H1 (cell line): ENCODE measurements at regions not wholly inside any gene's neighbourhood (a gene's known extent, or its start where the extent isn't known, plus 50 kb on each side); places are given as distances from the start of the nearest gene placed in this dataset.

Experiments used
- CTCF ChIA-PET: fragments of 300-600 bp; sonication (Branson Sonifier 250); formaldehyde crosslinking; loops from one replicate; lab custom pipeline; 2021; ENCODE audit not compliant: partially characterized antibody; lab: Charles Lee
- POLR2A ChIA-PET: fragments of 300-600 bp; sonication (Branson Sonifier 250); formaldehyde crosslinking; loops from one replicate; lab custom pipeline; 2021; ENCODE audit warnings: inconsistent platforms; ENCODE audit not compliant: partially characterized antibody; lab: Charles Lee
- DNase-seq, 2 experiments: peaks; one replicate each; pipeline versions ENCODE4 v3.0.0 to v3.0.0-alpha.2; 2010 to 2022; ENCODE audit warnings: low spot score in 2 of 2, low read depth in 1 of 2, mixed read lengths in 1 of 2
- FAIRE-seq: peaks from 2 replicates; lab custom pipeline; 2011; peaks lifted over from hg19 to GRCh38; lab: Jason Lieb, UNC
- H2AFZ ChIP-seq: 2 replicates; pipeline ENCODE4 v1.8.1; 2012; ENCODE audit warnings: low read length, inconsistent platforms
- H2AK5ac ChIP-seq: 2 replicates; pipeline ENCODE4 v1.6.1; 2013; ENCODE audit warnings: low read depth, low read length
- H2BK120ac ChIP-seq: replicated peaks from 2 replicates; pipeline ENCODE3; 2013; ENCODE audit warnings: low read depth, low read length, inconsistent platforms
- H2BK12ac ChIP-seq: 2 replicates; pipeline ENCODE4 v1.6.1; 2013; ENCODE audit warnings: low read depth, low read length
- H2BK15ac ChIP-seq: 2 replicates; pipeline ENCODE4 v1.6.1; 2013; ENCODE audit warnings: low read length
- H2BK20ac ChIP-seq: 2 replicates; pipeline ENCODE4 v1.6.1; 2013; ENCODE audit warnings: low read length
- H2BK5ac ChIP-seq: 2 replicates; pipeline ENCODE4 v1.6.1; 2013; ENCODE audit warnings: low read depth, low read length
- H3K14ac ChIP-seq: 2 replicates; pipeline ENCODE4 v1.6.1; 2013; ENCODE audit warnings: inconsistent platforms; ENCODE audit not compliant: insufficient read length
- H3K18ac ChIP-seq: 2 replicates; pipeline ENCODE4 v1.6.1; 2013; ENCODE audit warnings: low read length; ENCODE audit errors: extremely low read depth
- H3K23ac ChIP-seq: 2 replicates; pipeline ENCODE4 v1.6.1; 2013; ENCODE audit warnings: inconsistent platforms; ENCODE audit not compliant: insufficient read length
- H3K23me2 ChIP-seq: 2 replicates; pipeline ENCODE4 v1.6.1; 2013; ENCODE audit warnings: low read depth, low read length
- H3K27ac ChIP-seq: 2 replicates; pipeline ENCODE4 v1.6.1; 2011; ENCODE audit warnings: low read depth, low read length, inconsistent platforms
- H3K27me3 ChIP-seq, 4 experiments: replicated peaks in 1 of 4; 1 replicate in 1 of 4; 2 replicates in 3 of 4; pipeline versions ENCODE4 v1.6.1 to v1.8.1; 2011 to 2013; ENCODE audit warnings: low read length in 3 of 4, mild to moderate bottlenecking in 3 of 4, inconsistent platforms in 2 of 4, mixed read lengths in 2 of 4, moderate library complexity in 1 of 4; ENCODE audit not compliant: control insufficient read depth in 3 of 4, insufficient read depth in 3 of 4; ENCODE audit errors: extremely low read depth in 1 of 4
- H3K36me3 ChIP-seq, 4 experiments: 2 replicates each; pipeline versions ENCODE4 v1.6.1 to v1.8.1; 2011 to 2013; ENCODE audit warnings: mild to moderate bottlenecking in 4 of 4, low read length in 3 of 4, moderate library complexity in 2 of 4, control low read depth in 1 of 4, inconsistent platforms in 1 of 4; ENCODE audit not compliant: insufficient read depth in 4 of 4, control insufficient read depth in 2 of 4
- H3K4ac ChIP-seq: replicated peaks from 2 replicates; pipeline ENCODE3; 2013; ENCODE audit warnings: low read length, low read depth, mixed read lengths, inconsistent platforms; ENCODE audit not compliant: insufficient read length
- H3K4me1 ChIP-seq, 4 experiments: replicated peaks in 1 of 4; 1 replicate in 1 of 4; 2 replicates in 3 of 4; pipeline versions ENCODE4 v1.6.1 to v1.8.1; 2011 to 2013; ENCODE audit warnings: low read length in 3 of 4, inconsistent platforms in 2 of 4, mixed read lengths in 1 of 4; ENCODE audit not compliant: insufficient read depth in 4 of 4, control insufficient read depth in 3 of 4
- H3K4me2 ChIP-seq, 2 experiments: 2 replicates each; pipeline versions ENCODE4 v1.6.1 to v1.8.1; 2011 to 2013; ENCODE audit warnings: low read depth in 2 of 2, low read length in 2 of 2, control low read depth in 1 of 2, inconsistent platforms in 1 of 2, mild to moderate bottlenecking in 1 of 2; ENCODE audit not compliant: insufficient read depth in 1 of 2
- H3K4me3 ChIP-seq, 4 experiments: fragments of 200-600, 300-600 bp in 1 of 4; sonication (generic), shearing (Covaris generic), sonication (Bioruptor Twin) in 1 of 4; 2 replicates each; pipeline versions ENCODE4 v1.5.1 to v1.8.1; 2011 to 2016; ENCODE audit warnings: low read length in 4 of 4, low read depth in 3 of 4, control low read depth in 2 of 4, inconsistent platforms in 2 of 4, mild to moderate bottlenecking in 2 of 4, mixed read lengths in 1 of 4, moderate library complexity in 1 of 4; ENCODE audit not compliant: insufficient read depth in 2 of 4; ENCODE audit errors: extremely low read depth in 1 of 4
- H3K56ac ChIP-seq: replicated peaks from 2 replicates; pipeline ENCODE3; 2013; ENCODE audit warnings: low read depth, mild to moderate bottlenecking, mixed read lengths, low read length, inconsistent platforms; ENCODE audit not compliant: insufficient read length
- H3K79me1 ChIP-seq: 2 replicates; pipeline ENCODE4 v1.6.1; 2013; ENCODE audit warnings: low read depth, low read length, control low read depth
- H3K79me2 ChIP-seq, 2 experiments: 2 replicates each; pipeline versions ENCODE4 v1.6.1 to v1.8.1; 2012 to 2013; ENCODE audit warnings: low read length in 2 of 2, mild to moderate bottlenecking in 2 of 2, inconsistent platforms in 1 of 2; ENCODE audit not compliant: insufficient read depth in 2 of 2, control insufficient read depth in 1 of 2
- H3K9ac ChIP-seq, 4 experiments: replicated peaks in 1 of 4; 1 replicate in 1 of 4; 2 replicates in 3 of 4; pipeline versions ENCODE4 v1.6.1 to v1.8.1; 2011 to 2013; ENCODE audit warnings: low read depth in 3 of 4, low read length in 3 of 4, control low read depth in 2 of 4, mild to moderate bottlenecking in 2 of 4, moderate library complexity in 2 of 4, inconsistent platforms in 1 of 4; ENCODE audit errors: extremely low read depth in 1 of 4
- H3K9me3 ChIP-seq, 2 experiments: 2 replicates each; pipeline versions ENCODE4 v1.6.1 to v1.8.1; 2012 to 2013; ENCODE audit warnings: mild to moderate bottlenecking in 2 of 2, moderate library complexity in 2 of 2, control low read depth in 1 of 2, inconsistent platforms in 1 of 2, low read depth in 1 of 2, low read length in 1 of 2, mixed read lengths in 1 of 2; ENCODE audit not compliant: insufficient read depth in 2 of 2
- H4K20me1 ChIP-seq, 2 experiments: replicated peaks in 1 of 2; 2 replicates each; pipeline versions ENCODE3 to v1.8.1; 2011 to 2013; ENCODE audit warnings: inconsistent platforms in 2 of 2, low read length in 2 of 2, mild to moderate bottlenecking in 1 of 2; ENCODE audit not compliant: insufficient read depth in 2 of 2, control insufficient read depth in 1 of 2
- H4K5ac ChIP-seq: 2 replicates; pipeline ENCODE4 v1.6.1; 2013; ENCODE audit warnings: low read length, low read depth, mixed read lengths, inconsistent platforms; ENCODE audit not compliant: insufficient read length
- H4K8ac ChIP-seq: 2 replicates; pipeline ENCODE4 v1.8.0; 2013; ENCODE audit warnings: mild to moderate bottlenecking, moderate library complexity, low read length, inconsistent platforms; ENCODE audit not compliant: insufficient read depth; ENCODE audit errors: extremely low read depth
- H4K91ac ChIP-seq: replicated peaks from 2 replicates; pipeline ENCODE3; 2013; ENCODE audit warnings: low read length, mixed read lengths, inconsistent platforms; ENCODE audit not compliant: insufficient read length
- CHD2 ChIP-seq: IDR thresholded peaks from 2 replicates; pipeline ENCODE4 v1.6.1; 2012; ENCODE audit warnings: low read length, improper control_type of control experiment
- EP300 ChIP-seq, 2 experiments: IDR thresholded peaks; 1 replicate in 1 of 2; 2 replicates in 1 of 2; pipeline ENCODE4 v1.6.1; 2011 to 2012; ENCODE audit warnings: low read depth in 2 of 2, low read length in 2 of 2, mild to moderate bottlenecking in 2 of 2, borderline replicate concordance in 1 of 2, inconsistent platforms in 1 of 2, moderate library complexity in 1 of 2
- GABPA ChIP-seq: IDR thresholded peaks from 2 replicates; pipeline ENCODE4 v1.6.1; 2011; ENCODE audit warnings: mild to moderate bottlenecking, low read length, moderate library complexity, borderline replicate concordance; ENCODE audit not compliant: insufficient read depth
- JUND ChIP-seq: IDR thresholded peaks from 2 replicates; pipeline ENCODE4 v1.6.1; 2011; ENCODE audit warnings: mild to moderate bottlenecking, improper control_type of control experiment, low read length
- MAFK ChIP-seq: IDR thresholded peaks from 2 replicates; pipeline ENCODE4 v1.6.1; 2012; ENCODE audit warnings: low read depth, mild to moderate bottlenecking, improper control_type of control experiment, low read length
- NRF1 ChIP-seq: IDR thresholded peaks from 2 replicates; pipeline ENCODE4 v1.6.1; 2011; ENCODE audit warnings: mild to moderate bottlenecking, low read depth, low read length, improper control_type of control experiment
- RAD21 ChIP-seq, 2 experiments: IDR thresholded peaks in 1 of 2; conservative IDR thresholded peaks in 1 of 2; 2 replicates each; pipeline ENCODE4 v1.6.1; 2011; ENCODE audit warnings: low read depth in 2 of 2, low read length in 2 of 2, improper control_type of control experiment in 1 of 2, inconsistent platforms in 1 of 2, mild to moderate bottlenecking in 1 of 2, moderate library complexity in 1 of 2
- SP4 ChIP-seq: IDR thresholded peaks from 2 replicates; pipeline ENCODE4 v1.6.1; 2012; ENCODE audit warnings: low read length, inconsistent platforms
- TEAD4 ChIP-seq: IDR thresholded peaks from 2 replicates; pipeline ENCODE4 v1.6.1; 2012; ENCODE audit warnings: low read depth, low read length, inconsistent platforms, mixed read lengths
- YY1 ChIP-seq: IDR thresholded peaks from 2 replicates; pipeline ENCODE4 v1.6.1; 2011; ENCODE audit warnings: low read depth, mild to moderate bottlenecking, low read length
- WGBS, 2 experiments: shearing (Covaris generic) in 1 of 2; methylation state at CpG; one replicate each; pipeline versions ENCODE4 v1.1.6 to v1.1.7; 2013 to 2015; ENCODE audit warnings: low lambda C conversion rate in 2 of 2, mixed read lengths in 2 of 2, inconsistent platforms in 1 of 2, low coverage in 1 of 2, missing lambda C conversion rate in 1 of 2; ENCODE audit not compliant: insufficient replicate concordance in 2 of 2, insufficient coverage in 1 of 2, insufficient read length in 1 of 2; ENCODE audit errors: extremely low coverage in 1 of 2, missing lambda C conversion rate in 1 of 2; 5-methylcytosine and 5-hydroxymethylcytosine counted together

- Histone ChIP-seq H2BK15ac (no peak overlapping the region), H3K14ac (no peak overlapping the region), H3K27me3 (no peaks in the 10 kb centered on the region; a peak in 1 of 7 replicates), H2AK5ac (no peak overlapping the region), H2AFZ (no peak overlapping the region), H3K56ac (no peak overlapping the region), H3K9me3 (no peaks in the 10 kb centered on the region), H4K91ac (no peak overlapping the region), H3K4me1 (peaks cover 0 to 1% (median 0%) of the 10 kb centered on the region in 4 experiments; a peak in 1 of 7 replicates), H2BK5ac (no peak overlapping the region), H2BK120ac (no peak overlapping the region), H3K23me2 (no peaks in the 10 kb centered on the region), H3K79me1 (no peaks in the 10 kb centered on the region), H3K27ac (no peak overlapping the region), H2BK20ac (no peak overlapping the region), H3K18ac (no peak overlapping the region), H4K8ac (no peak overlapping the region), H3K4me3 (no peak overlapping the region), H4K5ac (no peak overlapping the region), H3K79me2 (no peaks in the 10 kb centered on the region), H2BK12ac (no peak overlapping the region), H3K4ac (no peak overlapping the region), H3K23ac (no peak overlapping the region), H3K9ac (no peak overlapping the region), H4K20me1 (no peaks in the 10 kb centered on the region), H3K36me3 (no peaks in the 10 kb centered on the region), H3K4me2 (no peak overlapping the region)
- ChIA-PET POLR2A (no interaction called here), CTCF (interaction anchor here (1.5 to 9.2 kb wide), 3 partner anchors 23 to 476 kb away, joined by 3 to 84 read pairs (median 17); no protein-coding TSS in a partner anchor)
- WGBS, 2 experiments = 89% methylated on average over 9 of the region's 9 CpGs; no CpG with 5 or more reads in 1 of the 2 experiments
- DNase-seq = no peak
- TF ChIP-seq YY1 (no peak), JUND (no peak), GABPA (no peak), TEAD4 (no peak), SP4 (no peak), CHD2 (no peak), MAFK (no peak), NRF1 (no peak), EP300 (IDR thresholded peaks at IDR 0.05; ENCODE audit: borderline replicate concordance in 1 of 2, low read depth in 2 of 2, low read length in 2 of 2) (no peak), RAD21 (IDR thresholded peaks at IDR 0.05 in 1 of 2, conservative IDR thresholded peaks at IDR 0.05 in 1 of 2; ENCODE audit: low read depth in 2 of 2, low read length in 2 of 2) (no peak)
- FAIRE-seq = no peak
Observed at GRCh38 chr16:86042393-86042792, 143.4 kb downstream of the IRF8 start.
